Thyroid gland (tissue), 4 donors: ENCODE measurements at regions not wholly inside any gene's neighbourhood (a gene's known extent, or its start where the extent isn't known, plus 50 kb on each side); places are given as distances from the start of the nearest gene placed in this dataset.

ENCODE experiments used
- POLR2A ChIP-seq, 2 donors: fragments of 450-650 bp; IDR thresholded peaks; one replicate each; pipeline ENCODE4 v1.6.1; 2017; ENCODE audit warnings: antibody characterized with exemption in 2 of 2, mild to moderate bottlenecking in 2 of 2, moderate library complexity in 1 of 2
- TF ChIP-seq, protein P1 (sequence below), 6 experiments: fragments of 200-600 bp in 3 of 6; fragments of 450-650 bp in 3 of 6; sonication (generic) in 3 of 6; IDR thresholded peaks; one replicate each; pipeline ENCODE4 v1.5.1; 2016 to 2019; ENCODE audit warnings: antibody characterized with exemption in 6 of 6, mild to moderate bottlenecking in 2 of 6, inconsistent platforms in 1 of 6, moderate library complexity in 1 of 6

DNA sequence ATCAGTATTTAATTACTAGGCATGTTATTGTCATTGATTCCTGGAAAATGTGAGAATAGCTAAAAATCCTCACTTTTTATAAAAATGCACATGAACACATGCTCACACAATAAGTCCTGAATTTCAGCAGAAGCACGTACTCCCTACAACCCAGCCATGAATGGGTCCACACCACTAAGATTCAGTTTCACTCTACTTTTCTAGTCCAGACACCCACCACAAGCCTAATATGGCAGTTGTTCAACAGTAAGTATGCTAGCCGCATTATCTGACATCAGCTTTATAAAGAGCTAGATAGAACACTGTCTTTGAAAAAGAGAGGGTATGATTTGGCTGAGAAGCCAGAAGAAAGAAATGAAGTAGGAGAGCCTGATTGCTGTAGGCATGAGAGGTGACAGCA lies 639.3 kb downstream of the BRINP1 start:
- TF ChIP-seq, protein P1, sequence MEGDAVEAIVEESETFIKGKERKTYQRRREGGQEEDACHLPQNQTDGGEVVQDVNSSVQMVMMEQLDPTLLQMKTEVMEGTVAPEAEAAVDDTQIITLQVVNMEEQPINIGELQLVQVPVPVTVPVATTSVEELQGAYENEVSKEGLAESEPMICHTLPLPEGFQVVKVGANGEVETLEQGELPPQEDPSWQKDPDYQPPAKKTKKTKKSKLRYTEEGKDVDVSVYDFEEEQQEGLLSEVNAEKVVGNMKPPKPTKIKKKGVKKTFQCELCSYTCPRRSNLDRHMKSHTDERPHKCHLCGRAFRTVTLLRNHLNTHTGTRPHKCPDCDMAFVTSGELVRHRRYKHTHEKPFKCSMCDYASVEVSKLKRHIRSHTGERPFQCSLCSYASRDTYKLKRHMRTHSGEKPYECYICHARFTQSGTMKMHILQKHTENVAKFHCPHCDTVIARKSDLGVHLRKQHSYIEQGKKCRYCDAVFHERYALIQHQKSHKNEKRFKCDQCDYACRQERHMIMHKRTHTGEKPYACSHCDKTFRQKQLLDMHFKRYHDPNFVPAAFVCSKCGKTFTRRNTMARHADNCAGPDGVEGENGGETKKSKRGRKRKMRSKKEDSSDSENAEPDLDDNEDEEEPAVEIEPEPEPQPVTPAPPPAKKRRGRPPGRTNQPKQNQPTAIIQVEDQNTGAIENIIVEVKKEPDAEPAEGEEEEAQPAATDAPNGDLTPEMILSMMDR (IDR thresholded peaks at IDR 0.05): no peak
- no peak for TF ChIP-seq POLR2A (IDR thresholded peaks at IDR 0.05)
